Mammary epithelial cell (primary cell): ENCODE measurements at regions not wholly inside any gene's neighbourhood (a gene's known extent, or its start where the extent isn't known, plus 50 kb on each side); places are given as distances from the start of the nearest gene placed in this dataset.

Source experiments
- CTCF ChIP-seq, 2 donors: IDR thresholded peaks in 1 of 2; conservative IDR thresholded peaks in 1 of 2; 2 replicates each; pipeline ENCODE4 v1.5.1; 2011 to 2012; ENCODE audit warnings: inconsistent platforms in 2 of 2, low read length in 2 of 2, mild to moderate bottlenecking in 2 of 2, control low read depth in 1 of 2, low read depth in 1 of 2; ENCODE audit not compliant: insufficient read depth in 1 of 2; ENCODE audit errors: extremely low read depth in 1 of 2
- EZH2 ChIP-seq: IDR thresholded peaks from 2 replicates; pipeline ENCODE4 v1.6.1; 2012; ENCODE audit warnings: low read length, inconsistent platforms, borderline replicate concordance

GRCh38 chr2:193973781-193974180, 1683.2 kb upstream of the SLC39A10 start:
- TF ChIP-seq CTCF (conservative IDR thresholded peaks at IDR 0.05 in 1 of 2, IDR thresholded peaks at IDR 0.05 in 1 of 2; ENCODE audit: extremely low read depth in 1 of 2, insufficient read depth in 1 of 2, low read depth in 1 of 2, low read length in 2 of 2) (no peak), EZH2 (no peak)
